GM12873 (cell line): ENCODE measurements at regions not wholly inside any gene's neighbourhood (a gene's known extent, or its start where the extent isn't known, plus 50 kb on each side); places are given as distances from the start of the nearest gene placed in this dataset.

Experiments
- TF ChIP-seq, protein P1 (sequence below): IDR thresholded peaks from 2 replicates; pipeline ENCODE4 v1.5.1; 2012; ENCODE audit warnings: low read depth, mild to moderate bottlenecking, moderate library complexity, low read length, control low read depth; ENCODE audit not compliant: insufficient read depth; ENCODE audit errors: missing control alignments

GRCh38 chr16:48942996-48943395, 333.0 kb upstream of the N4BP1 start:
- TF ChIP-seq, protein P1, sequence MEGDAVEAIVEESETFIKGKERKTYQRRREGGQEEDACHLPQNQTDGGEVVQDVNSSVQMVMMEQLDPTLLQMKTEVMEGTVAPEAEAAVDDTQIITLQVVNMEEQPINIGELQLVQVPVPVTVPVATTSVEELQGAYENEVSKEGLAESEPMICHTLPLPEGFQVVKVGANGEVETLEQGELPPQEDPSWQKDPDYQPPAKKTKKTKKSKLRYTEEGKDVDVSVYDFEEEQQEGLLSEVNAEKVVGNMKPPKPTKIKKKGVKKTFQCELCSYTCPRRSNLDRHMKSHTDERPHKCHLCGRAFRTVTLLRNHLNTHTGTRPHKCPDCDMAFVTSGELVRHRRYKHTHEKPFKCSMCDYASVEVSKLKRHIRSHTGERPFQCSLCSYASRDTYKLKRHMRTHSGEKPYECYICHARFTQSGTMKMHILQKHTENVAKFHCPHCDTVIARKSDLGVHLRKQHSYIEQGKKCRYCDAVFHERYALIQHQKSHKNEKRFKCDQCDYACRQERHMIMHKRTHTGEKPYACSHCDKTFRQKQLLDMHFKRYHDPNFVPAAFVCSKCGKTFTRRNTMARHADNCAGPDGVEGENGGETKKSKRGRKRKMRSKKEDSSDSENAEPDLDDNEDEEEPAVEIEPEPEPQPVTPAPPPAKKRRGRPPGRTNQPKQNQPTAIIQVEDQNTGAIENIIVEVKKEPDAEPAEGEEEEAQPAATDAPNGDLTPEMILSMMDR = no peak

DNA sequence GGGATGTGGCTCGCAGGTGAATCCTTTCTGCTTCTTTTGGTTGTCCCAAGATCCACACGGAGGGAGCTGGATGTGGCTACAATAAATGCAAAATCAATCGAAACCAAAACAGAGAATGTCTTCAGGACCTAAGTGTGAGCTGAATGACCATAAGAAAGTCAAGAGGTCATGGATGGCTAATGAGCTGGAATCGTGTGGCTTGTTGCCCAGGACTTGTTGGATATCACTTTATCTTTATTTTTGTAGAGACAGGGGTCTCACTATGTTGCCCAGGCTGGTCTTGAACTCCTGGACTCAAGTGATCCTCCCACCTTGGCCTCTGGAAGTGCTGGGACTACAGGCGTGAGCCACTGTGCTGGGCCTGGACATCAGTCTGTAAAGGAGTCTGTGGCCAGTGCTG, 326.8 kb upstream of the N4BP1 start:
- TF ChIP-seq, protein P1 = no peak

- TF ChIP-seq, protein P1 = no peak
Observed at GRCh38 chr16:48932216-48932855, 322.4 kb upstream of the N4BP1 start.

DNA sequence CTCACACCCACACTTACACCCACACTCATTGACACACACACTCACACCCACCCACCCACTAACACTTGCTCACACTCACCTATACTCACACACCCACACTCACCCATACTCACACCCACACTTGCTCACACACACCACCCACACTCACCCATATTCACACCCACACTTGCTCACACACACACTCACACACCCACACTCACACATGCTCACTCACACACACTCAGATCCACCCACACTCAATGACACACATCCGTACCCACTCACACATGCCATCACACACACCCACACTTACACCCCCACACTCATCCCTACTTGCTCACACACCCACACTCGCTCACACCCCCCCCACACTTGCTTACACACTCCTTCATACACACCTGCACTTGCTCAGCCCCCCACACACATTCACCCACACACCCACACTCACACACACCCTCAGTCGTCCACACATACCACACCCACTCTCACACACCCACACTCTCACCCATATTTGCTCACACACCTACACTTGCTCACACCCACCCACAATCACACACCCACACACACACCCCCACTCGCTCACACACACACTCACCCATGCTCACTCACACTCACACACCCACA, 321.1 kb upstream of the N4BP1 start:
- TF ChIP-seq, protein P1 = no peak

- TF ChIP-seq, protein P1 = no peak
Observed at GRCh38 chr16:48919791-48920190, 309.8 kb upstream of the N4BP1 start.

DNA sequence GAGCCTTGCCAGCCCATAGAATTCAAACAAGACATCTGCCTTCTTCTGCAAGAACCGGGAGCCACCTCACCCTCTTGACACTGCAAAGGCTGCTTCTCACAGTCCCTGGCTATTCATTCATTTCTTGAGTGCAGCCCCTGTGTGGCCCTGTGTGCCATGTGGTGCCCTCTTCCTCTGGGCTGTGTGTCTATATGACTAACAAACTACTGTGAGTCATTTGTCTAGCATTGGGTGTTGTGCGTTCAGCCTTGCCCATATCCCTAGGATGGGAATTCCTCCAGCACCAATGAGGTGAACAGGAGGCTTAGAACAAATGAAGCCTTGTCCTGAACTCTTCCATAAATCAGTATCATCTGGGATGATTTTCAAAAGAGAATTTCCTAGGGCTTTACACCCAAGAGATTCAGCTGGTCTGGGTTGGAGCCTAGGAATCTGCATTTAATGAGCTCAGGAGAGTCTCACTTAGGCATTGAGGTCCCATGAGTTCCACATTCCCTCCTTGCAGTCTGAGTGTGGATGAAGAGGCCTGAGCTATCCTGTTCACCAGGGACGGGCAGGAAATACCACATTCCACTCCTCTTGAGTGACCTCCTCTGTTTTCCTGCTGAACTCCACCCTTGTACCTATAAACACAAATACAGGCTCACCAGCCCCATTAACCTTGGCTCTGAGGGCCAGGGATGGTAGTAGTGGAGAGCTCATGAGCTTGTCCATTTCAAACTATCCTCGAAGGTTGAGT, 308.7 kb upstream of the N4BP1 start:
- TF ChIP-seq, protein P1 = no peak

DNA sequence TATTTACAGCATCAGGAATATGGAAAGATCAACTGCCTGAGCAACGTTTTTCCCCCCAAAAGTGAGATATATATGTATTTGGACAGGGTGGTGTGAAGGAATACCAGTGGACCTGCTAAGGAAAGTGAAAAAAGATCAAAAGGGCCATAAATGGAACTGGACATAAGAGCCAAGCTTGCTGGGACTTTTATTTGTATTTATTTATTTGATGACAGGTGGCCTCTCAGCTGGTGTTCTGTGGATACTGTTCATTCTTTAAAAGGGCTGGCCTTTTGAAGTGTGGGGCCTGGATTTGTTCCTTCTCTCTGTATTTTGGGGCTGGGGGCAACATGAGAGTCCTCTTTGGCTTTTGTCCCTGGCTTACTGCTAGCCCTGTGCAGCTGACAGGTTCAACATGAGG, 306.6 kb upstream of the N4BP1 start:
- TF ChIP-seq, protein P1 = no peak
